SKM-1 treated with dmso at 0.1 percent for 144 hours (cell line): ENCODE measurements at regions not wholly inside any gene's neighbourhood (a gene's known extent, or its start where the extent isn't known, plus 50 kb on each side); places are given as distances from the start of the nearest gene placed in this dataset.
"Not testable (repeated sequence)": the region's sequence is repeated elsewhere in the genome, so short reads cannot be mapped to it uniquely, and the experiment has no call there.

ENCODE experiments used
- DNase-seq: peaks from one replicate; lab custom pipeline; 2025; ENCODE audit not compliant: unreplicated experiment; lab: John Stamatoyannopoulos, UW

- DNase-seq: no peak
Measured at GRCh38 chr10:52597189-52597863, 175.3 kb downstream of the MBL2 start.

DNA sequence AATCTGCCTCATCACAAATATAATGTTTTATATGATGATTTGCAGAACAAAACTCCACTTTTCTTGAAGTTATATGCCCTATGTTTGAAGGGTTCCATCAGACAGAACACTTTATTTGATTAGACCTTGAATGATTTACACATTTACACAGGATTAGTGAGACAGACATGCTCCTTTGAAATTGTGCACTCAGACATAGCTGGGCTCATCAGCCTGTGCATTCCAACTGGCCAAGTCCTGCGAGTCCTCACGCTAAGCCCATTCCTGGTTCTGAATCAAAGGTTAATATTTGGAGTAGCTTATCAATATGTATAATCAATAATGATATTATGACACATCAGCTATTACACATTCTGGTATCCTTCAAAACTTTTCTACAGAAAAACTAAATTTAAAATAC lies 173.6 kb downstream of the MBL2 start:
- no peak for DNase-seq

GRCh38 chr10:52599551-52600200 lies 172.9 kb downstream of the MBL2 start:
- DNase-seq: no peak

DNA sequence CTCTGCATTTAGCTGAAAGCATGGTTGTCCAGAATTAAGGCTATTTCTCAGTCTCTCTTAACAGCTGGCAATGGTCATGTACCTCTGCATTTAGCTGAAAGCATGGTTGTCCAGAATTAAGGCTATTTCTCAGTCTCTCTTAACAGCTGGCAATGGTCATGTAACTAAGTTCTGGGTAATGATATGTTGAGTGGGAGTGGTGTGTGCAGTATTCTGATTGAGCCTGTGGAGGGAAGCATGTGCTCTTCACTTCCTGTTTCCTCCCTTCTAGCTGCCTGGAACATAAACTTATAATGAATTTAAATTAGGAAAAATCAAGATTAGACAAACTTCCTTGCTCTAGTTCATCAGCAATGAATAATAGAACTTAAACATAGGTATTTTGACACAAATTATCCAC lies 168.5 kb downstream of the MBL2 start:
- not testable (repeated sequence) for DNase-seq

- DNase-seq: no peak
Measured at GRCh38 chr10:52609071-52609470, 163.5 kb downstream of the MBL2 start.

DNA sequence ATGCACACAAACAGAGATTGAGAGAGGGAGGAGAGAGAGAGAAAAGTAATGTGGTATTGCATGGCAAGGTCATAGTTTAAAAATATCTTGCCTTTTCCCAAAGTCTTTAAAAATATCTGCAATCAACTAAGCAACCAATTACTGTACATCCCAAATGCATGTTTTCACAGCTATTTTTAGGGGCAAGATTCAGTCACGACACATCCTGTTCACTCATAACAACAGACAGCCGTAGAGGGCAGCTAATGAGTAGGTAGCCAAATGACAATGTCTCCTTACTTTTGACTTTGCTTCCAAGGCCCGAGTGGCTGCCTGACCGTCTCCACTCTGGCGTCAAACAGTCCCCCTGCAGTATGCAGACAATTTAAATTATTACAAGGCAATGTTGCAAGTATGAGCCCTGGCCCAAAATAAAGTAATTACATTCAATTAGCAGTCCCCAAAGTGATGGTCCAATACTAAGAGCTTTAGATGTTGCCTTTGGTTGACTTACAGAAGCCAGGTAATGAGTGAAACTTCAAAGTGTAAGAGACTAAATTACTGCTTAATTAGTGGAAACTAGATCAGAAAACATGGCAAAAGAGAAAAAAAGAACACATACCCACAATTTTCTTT lies 162.9 kb downstream of the MBL2 start:
- no peak for DNase-seq

DNA sequence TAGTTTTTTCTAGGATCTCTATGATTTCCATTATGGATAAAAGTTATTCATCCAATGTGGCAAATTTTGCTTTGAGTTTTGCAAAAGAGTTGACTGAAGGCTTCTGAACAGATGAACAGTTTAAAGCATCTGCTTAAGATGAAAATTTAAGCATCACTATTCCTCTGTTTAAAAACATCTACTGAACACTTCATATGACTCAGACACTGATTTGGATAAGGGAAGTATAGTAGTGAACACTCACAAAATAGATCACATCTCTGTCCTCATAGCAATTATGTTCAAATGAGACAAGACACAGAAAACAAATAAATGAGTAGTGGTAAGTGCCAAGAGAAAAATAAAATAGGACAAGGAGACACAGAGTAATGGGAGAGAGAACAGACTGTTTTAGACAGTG lies 157.3 kb downstream of the MBL2 start:
- DNase-seq: no peak

DNA sequence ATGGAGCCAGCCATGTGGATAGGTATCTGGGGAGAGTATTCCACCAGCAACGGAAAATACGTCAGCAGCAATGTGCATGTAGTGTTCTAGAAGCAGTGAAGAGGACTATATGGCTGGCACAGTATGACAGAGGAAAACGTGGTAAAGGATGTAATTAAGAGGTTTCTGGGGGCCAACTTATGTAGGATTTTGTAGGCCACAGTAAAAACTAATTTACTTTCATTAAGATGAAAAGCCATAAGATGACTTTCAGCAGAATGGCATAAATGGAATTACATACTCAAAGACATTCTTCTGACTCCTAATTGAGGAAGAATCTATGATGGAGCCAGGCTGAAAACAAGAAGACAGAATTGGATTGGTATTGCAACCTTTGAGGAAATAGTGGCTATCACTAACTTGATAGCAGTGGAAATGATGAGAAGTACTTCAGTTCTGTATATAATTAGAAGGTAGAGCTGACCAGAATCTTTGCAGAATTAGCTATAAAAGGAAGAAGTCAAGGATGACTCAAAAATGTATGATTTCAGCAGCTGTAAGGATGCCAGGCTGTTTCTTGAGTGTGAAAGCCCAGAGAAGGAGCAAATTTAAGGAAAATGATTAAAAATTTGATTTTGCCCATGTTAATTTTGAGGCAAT lies 156.7 kb downstream of the MBL2 start:
- DNase-seq: no peak

GRCh38 chr10:52616395-52616764 lies 156.2 kb downstream of the MBL2 start:
- no peak for DNase-seq

GRCh38 chr10:52617346-52617745 lies 155.2 kb downstream of the MBL2 start:
- no peak for DNase-seq

DNA sequence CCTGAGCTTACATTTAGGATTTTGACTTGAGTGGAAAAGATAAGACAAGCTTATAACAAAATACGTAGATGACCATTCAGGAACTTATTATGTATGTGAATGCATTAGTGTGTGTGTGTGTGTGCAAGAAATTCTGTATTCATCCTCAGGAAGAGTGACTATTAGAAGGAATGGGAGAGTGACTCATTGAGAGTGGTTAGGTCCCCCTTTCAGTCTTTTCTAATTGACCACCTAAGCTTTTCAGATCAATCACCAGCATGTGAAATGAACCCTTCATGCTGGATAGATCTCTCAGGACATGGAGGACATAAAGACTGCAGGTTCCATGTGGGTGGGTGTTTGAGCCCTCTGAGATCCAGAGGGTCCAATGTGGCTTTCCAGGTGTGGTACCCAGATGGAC lies 153.5 kb downstream of the MBL2 start:
- DNase-seq: no peak

GRCh38 chr10:52621635-52622079 lies 150.9 kb downstream of the MBL2 start:
- DNase-seq: no peak

- DNase-seq: peak; percentile 55
Measured at GRCh38 chr10:52623761-52624160, 148.8 kb downstream of the MBL2 start.

DNA sequence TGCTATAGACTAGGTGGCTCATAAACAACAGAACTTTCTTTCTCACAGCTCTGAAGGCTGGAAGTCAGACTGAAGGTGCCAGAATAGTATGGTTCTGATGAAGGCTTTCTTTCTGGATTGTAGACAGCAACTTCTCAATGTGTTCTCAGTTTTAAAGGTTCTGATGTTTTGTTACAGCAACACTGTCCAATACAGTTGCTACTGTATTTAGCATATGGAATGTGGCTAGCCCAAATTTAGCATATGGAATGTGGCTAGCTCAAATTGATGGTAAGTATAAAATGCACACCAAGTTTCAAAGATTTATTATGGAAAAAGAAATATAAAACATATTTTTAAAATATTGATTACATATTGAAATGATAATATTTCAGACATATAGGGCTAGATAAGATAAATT lies 145.3 kb downstream of the MBL2 start:
- no peak for DNase-seq

GRCh38 chr10:52631146-52631545 lies 141.4 kb downstream of the MBL2 start:
- DNase-seq: no peak

- no peak for DNase-seq
Measured at GRCh38 chr10:52631648-52632047, 140.9 kb downstream of the MBL2 start.

DNA sequence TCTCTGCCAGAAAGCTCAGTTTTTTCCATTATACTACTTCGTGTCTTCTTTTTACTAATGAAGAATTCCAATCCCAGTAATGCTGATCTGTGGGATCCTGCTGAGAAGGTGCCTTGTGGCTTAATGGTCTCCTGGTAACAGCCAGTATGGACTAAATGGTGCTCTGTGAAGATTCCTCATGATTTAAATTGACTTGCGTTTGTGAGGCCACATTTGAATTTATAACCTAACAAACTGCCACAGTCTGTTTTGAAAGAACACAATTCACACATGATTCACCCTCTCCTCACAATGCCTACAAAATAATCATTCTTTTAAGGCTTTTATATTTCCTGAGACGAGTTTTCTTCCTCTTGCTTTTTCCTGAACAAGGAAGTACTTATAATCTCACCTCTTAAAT lies 140.0 kb downstream of the MBL2 start:
- no peak for DNase-seq

DNA sequence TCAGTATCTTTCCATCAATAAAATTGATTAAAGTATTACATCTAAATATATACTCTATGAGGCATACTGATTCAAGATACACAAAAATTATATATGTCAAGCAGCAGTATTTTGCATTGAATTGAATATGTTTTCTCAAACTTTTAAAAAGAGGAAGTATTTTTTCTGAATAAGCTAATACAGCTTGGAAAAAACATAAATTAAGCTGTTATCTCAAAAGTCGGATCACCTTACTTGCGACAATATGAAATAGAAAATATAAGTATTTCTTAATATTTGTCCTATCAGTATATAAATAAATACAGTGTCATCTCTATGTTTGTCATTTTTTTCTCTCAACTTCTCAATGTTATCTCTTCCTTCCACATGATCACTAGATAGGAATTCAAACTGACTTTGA lies 139.3 kb downstream of the MBL2 start:
- DNase-seq: no peak

GRCh38 chr10:52635651-52636050 lies 136.9 kb downstream of the MBL2 start:
- no peak for DNase-seq

DNA sequence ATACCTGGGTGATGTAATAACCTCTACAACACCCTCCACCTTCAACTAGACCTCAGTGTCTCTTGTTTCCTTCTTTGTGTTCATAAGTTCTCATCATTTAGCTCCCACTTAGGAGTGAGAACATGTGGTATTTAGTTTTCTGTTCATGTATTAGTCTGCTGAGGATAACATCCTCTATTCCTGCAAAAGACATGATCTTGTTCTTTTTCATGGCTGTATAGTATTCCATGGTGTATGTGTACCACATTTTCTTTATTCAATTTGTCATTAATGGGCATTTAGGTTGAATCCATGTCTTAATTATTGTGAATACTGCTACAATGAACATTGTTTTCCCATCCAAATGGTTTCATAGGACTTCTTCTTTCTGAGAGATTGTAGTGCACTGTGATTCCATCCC lies 135.7 kb downstream of the MBL2 start:
- no peak for DNase-seq

- no peak for DNase-seq
Measured at GRCh38 chr10:52637592-52637991, 135.0 kb downstream of the MBL2 start.

DNA sequence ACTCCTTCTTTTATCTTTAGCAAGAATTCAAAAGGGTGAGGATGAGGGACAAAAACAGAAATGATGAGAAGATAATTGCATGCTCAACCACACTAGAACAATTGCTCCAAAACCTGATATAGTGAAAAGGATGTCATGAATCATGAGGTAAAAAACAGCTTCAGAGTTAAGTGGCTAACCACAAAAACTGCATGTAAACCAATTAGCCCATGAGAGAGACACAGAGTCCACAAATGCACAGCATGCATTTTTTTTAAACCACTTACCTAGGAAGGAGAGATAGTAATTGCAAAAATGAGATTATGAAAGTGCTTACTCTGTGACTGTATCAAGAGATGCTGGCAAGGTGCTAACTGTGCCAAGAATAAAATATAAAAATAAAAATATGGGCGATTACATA lies 132.9 kb downstream of the MBL2 start:
- DNase-seq: no peak
